Lower leg skin (tissue), 3 donors: ENCODE measurements at regions not wholly inside any gene's neighbourhood (a gene's known extent, or its start where the extent isn't known, plus 50 kb on each side); places are given as distances from the start of the nearest gene placed in this dataset.

ENCODE experiments used
- CTCF ChIP-seq, 3 donors: fragments of 450-650 bp; IDR thresholded peaks; one replicate each; pipeline ENCODE4 v1.5.1; 2016; ENCODE audit warnings: antibody characterized with exemption in 3 of 3, mild to moderate bottlenecking in 3 of 3, moderate library complexity in 2 of 3
- POLR2A ChIP-seq, 2 donors: fragments of 450-650 bp; IDR thresholded peaks; one replicate each; pipeline ENCODE4 v1.6.1; 2016 to 2017; ENCODE audit warnings: antibody characterized with exemption in 2 of 2, mild to moderate bottlenecking in 1 of 2, moderate library complexity in 1 of 2

GRCh38 chr2:16059393-16060016, 119.2 kb downstream of the MYCN start:
- TF ChIP-seq CTCF (IDR thresholded peaks at IDR 0.05), result no peak
- no peak for TF ChIP-seq POLR2A (IDR thresholded peaks at IDR 0.05)
